H1 (cell line): ENCODE measurements at regions not wholly inside any gene's neighbourhood (a gene's known extent, or its start where the extent isn't known, plus 50 kb on each side); places are given as distances from the start of the nearest gene placed in this dataset.

Experiments
- USF2 ChIP-seq: IDR thresholded peaks from 2 replicates; pipeline ENCODE4 v1.6.1; 2011; ENCODE audit warnings: low read length, improper control_type of control experiment
- YY1 ChIP-seq: IDR thresholded peaks from 2 replicates; pipeline ENCODE4 v1.6.1; 2011; ENCODE audit warnings: low read depth, mild to moderate bottlenecking, low read length

DNA sequence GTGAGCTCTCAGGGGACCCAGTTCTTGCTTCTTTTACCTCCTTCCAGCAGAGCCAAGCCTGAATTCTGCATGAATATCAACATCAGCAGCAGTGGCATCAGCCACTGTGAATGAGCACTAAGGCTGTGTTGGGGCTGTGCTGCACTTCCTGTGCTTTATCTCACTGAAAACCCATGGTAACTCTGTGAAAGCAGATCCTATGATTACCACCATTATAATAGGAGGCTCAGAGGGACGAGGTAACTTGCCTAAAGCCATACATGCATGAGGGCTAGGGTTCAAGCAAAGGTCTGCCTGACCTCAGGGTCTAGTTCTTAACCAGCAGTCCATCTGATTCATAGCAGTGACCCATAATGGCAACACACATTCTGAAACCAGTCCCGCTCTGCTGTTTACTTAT, 60.5 kb upstream of the RAPGEF1 start (continued):
- no peak for TF ChIP-seq USF2
- no peak for TF ChIP-seq YY1
